GM23248 (cell line): ENCODE measurements at regions not wholly inside any gene's neighbourhood (a gene's known extent, or its start where the extent isn't known, plus 50 kb on each side); places are given as distances from the start of the nearest gene placed in this dataset.

Experiments used
- EZH2 ChIP-seq: fragments of 200-600 bp; sonication (generic); IDR thresholded peaks from 2 replicates; pipeline ENCODE4 v1.6.1; 2018; ENCODE audit warnings: antibody characterized with exemption, mild to moderate bottlenecking; ENCODE audit not compliant: insufficient read depth, poor library complexity, severe bottlenecking
- EZH2phosphoT487 ChIP-seq: fragments of 200-600 bp; sonication (generic); IDR thresholded peaks from 2 replicates; pipeline ENCODE4 v1.6.1; 2018; ENCODE audit warnings: antibody characterized with exemption, moderate library complexity, mild to moderate bottlenecking, low read depth; ENCODE audit not compliant: insufficient read depth

DNA sequence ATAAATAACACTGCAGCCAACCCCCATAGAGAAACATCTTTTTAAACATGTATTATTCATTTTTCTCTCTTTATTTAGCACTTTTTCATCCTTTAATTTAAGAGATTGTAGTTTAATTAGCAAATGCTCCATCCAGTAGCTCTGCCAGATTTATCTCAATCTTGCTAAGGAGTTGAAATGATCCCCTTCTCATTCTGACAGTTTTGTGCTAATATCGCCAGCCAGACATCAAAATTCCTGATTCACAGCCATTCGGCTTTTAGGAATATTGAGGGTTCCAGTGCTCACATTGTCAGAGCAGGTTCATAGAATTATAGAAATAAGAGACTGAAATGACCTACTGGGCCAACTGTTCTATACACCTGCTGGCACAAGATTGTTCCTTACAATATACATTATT, 77.8 kb downstream of the CASP12 start:
- TF ChIP-seq EZH2, result no peak
- no peak for TF ChIP-seq EZH2phosphoT487
